HG02610 (cell line): ENCODE measurements at regions not wholly inside any gene's neighbourhood (a gene's known extent, or its start where the extent isn't known, plus 50 kb on each side); places are given as distances from the start of the nearest gene placed in this dataset.

Experiments used
- ATAC-seq: cut with Tn5 transposase; IDR thresholded peaks from one replicate; pipeline ENCODE4 v1.9.1; 2021; ENCODE audit warnings: mild to moderate bottlenecking, moderate library complexity; ENCODE audit not compliant: unreplicated experiment

GRCh38 chr4:32735856-32736590 lies 2015.9 kb downstream of the PCDH7 start:
- no peak for ATAC-seq

GRCh38 chr4:32744211-32744610 lies 2024.0 kb downstream of the PCDH7 start:
- no peak for ATAC-seq

- no peak for ATAC-seq
Observed at GRCh38 chr4:32745351-32745750, 2025.2 kb downstream of the PCDH7 start.

- ATAC-seq, result no peak
Observed at GRCh38 chr4:32748061-32748460, 2027.9 kb downstream of the PCDH7 start.

GRCh38 chr4:32748498-32748897 lies 2028.3 kb downstream of the PCDH7 start:
- no peak for ATAC-seq

- ATAC-seq, result no peak
Observed at GRCh38 chr4:32752962-32753361, 2032.8 kb downstream of the PCDH7 start.

GRCh38 chr4:32768664-32769389 lies 2048.7 kb downstream of the PCDH7 start:
- no peak for ATAC-seq

GRCh38 chr4:32771491-32771890 lies 2051.3 kb downstream of the PCDH7 start:
- no peak for ATAC-seq

GRCh38 chr4:32775049-32775448 lies 2054.9 kb downstream of the PCDH7 start:
- no peak for ATAC-seq

GRCh38 chr4:32776435-32777203 lies 2056.4 kb downstream of the PCDH7 start:
- no peak for ATAC-seq

GRCh38 chr4:32778025-32778424 lies 2057.9 kb downstream of the PCDH7 start:
- no peak for ATAC-seq

- no peak for ATAC-seq
Observed at GRCh38 chr4:32778938-32779337, 2058.8 kb downstream of the PCDH7 start.

- ATAC-seq, result no peak
Observed at GRCh38 chr4:32789026-32789608, 2068.9 kb downstream of the PCDH7 start.

- ATAC-seq, result no peak
Observed at GRCh38 chr4:32790803-32791202, 2070.6 kb downstream of the PCDH7 start.

- ATAC-seq, result no peak
Observed at GRCh38 chr4:32798471-32799159, 2078.4 kb downstream of the PCDH7 start.

GRCh38 chr4:32824336-32824735 lies 2104.2 kb downstream of the PCDH7 start:
- ATAC-seq, result no peak

GRCh38 chr4:32826169-32826568 lies 2106.0 kb downstream of the PCDH7 start:
- ATAC-seq, result no peak

- ATAC-seq, result no peak
Observed at GRCh38 chr4:32830160-32830559, 2110.0 kb downstream of the PCDH7 start.

GRCh38 chr4:32831104-32831503 lies 2110.9 kb downstream of the PCDH7 start:
- ATAC-seq, result no peak

GRCh38 chr4:32840461-32841189 lies 2120.5 kb downstream of the PCDH7 start:
- no peak for ATAC-seq
